ENCODE measurements at regions not wholly inside any gene's neighbourhood (a gene's known extent, or its start where the extent isn't known, plus 50 kb on each side); places are given as distances from the start of the nearest gene placed in this dataset.

GRCh38 chr5:133668458-133668857 lies 56.1 kb upstream of the FSTL4 start:
- no peak for TF ChIP-seq CTCF (optimal IDR thresholded peaks at IDR 0.05 in 1 of 3, IDR thresholded peaks at IDR 0.05 in 1 of 3, conservative IDR thresholded peaks at IDR 0.05 in 1 of 3; ENCODE audit: extremely low read depth in 1 of 3, insufficient read depth in 2 of 3, low read length in 3 of 3)
- TF ChIP-seq EZH2 (IDR thresholded peaks at IDR 0.05; ENCODE audit: low read length), result no peak
